Liver (tissue), 7 donors: ENCODE measurements at regions not wholly inside any gene's neighbourhood (a gene's known extent, or its start where the extent isn't known, plus 50 kb on each side); places are given as distances from the start of the nearest gene placed in this dataset.

Experiments
- DNase-seq: peaks from one replicate; pipeline ENCODE4 v3.0.0-alpha.2; 2017; ENCODE audit warnings: low spot score
- H3K27ac ChIP-seq, 2 donors: one replicate each; pipeline ENCODE4 v1.7.0; 2013; ENCODE audit warnings: inconsistent platforms in 2 of 2, low read length in 2 of 2, control low read depth in 1 of 2, low read depth in 1 of 2, mild to moderate bottlenecking in 1 of 2
- H3K27me3 ChIP-seq, 4 donors: one replicate each; pipeline versions ENCODE4 v1.6.1 to v1.7.0; 2013; ENCODE audit warnings: low read length in 3 of 4, inconsistent platforms in 1 of 4, mild to moderate bottlenecking in 1 of 4, moderate library complexity in 1 of 4; ENCODE audit not compliant: control insufficient read depth in 4 of 4, insufficient read depth in 4 of 4
- H3K36me3 ChIP-seq, 4 donors: one replicate each; pipeline versions ENCODE4 v1.6.1 to v1.7.0; 2013; ENCODE audit warnings: low read length in 3 of 4, mild to moderate bottlenecking in 3 of 4, low read depth in 1 of 4, moderate library complexity in 1 of 4; ENCODE audit not compliant: control insufficient read depth in 4 of 4, insufficient read depth in 3 of 4
- H3K4me1 ChIP-seq, 4 donors: one replicate each; pipeline versions ENCODE4 v1.6.1 to v1.7.0; 2013; ENCODE audit warnings: low read length in 3 of 4, mild to moderate bottlenecking in 3 of 4, moderate library complexity in 1 of 4; ENCODE audit not compliant: control insufficient read depth in 4 of 4, insufficient read depth in 4 of 4
- H3K4me3 ChIP-seq, 3 donors: one replicate each; pipeline versions ENCODE4 v1.6.1 to v1.7.0; 2013; ENCODE audit warnings: low read length in 3 of 3, control low read depth in 1 of 3, low read depth in 1 of 3, mild to moderate bottlenecking in 1 of 3
- H3K9ac ChIP-seq, 2 donors: one replicate each; pipeline ENCODE4 v1.7.0; 2013; ENCODE audit warnings: low read length in 2 of 2, mild to moderate bottlenecking in 2 of 2, moderate library complexity in 2 of 2, control low read depth in 1 of 2, low read depth in 1 of 2
- H3K9me3 ChIP-seq, 4 donors: one replicate each; pipeline versions ENCODE4 v1.6.1 to v1.7.0; 2013; ENCODE audit warnings: low read length in 3 of 4; ENCODE audit not compliant: control insufficient read depth in 4 of 4
- EGR1 ChIP-seq, 2 donors: IDR thresholded peaks; 2 replicates each; pipeline ENCODE4 v1.6.1; 2016 to 2018; ENCODE audit warnings: antibody characterized with exemption in 2 of 2, low read depth in 2 of 2
- FOXA1 ChIP-seq: IDR thresholded peaks from 2 replicates; pipeline ENCODE4 v1.6.1; 2016; ENCODE audit warnings: antibody characterized with exemption
- FOXA2 ChIP-seq: IDR thresholded peaks from 2 replicates; pipeline ENCODE4 v1.6.1; 2016; ENCODE audit warnings: antibody characterized with exemption
- GABPA ChIP-seq, 2 donors: IDR thresholded peaks in 1 of 2; conservative IDR thresholded peaks in 1 of 2; 2 replicates each; pipeline ENCODE4 v1.6.1; 2016; ENCODE audit warnings: antibody characterized with exemption in 2 of 2, mild to moderate bottlenecking in 1 of 2, moderate library complexity in 1 of 2
- HNF4A ChIP-seq, 2 donors: conservative IDR thresholded peaks; 2 replicates each; pipeline ENCODE4 v1.6.1; 2016; ENCODE audit warnings: antibody characterized with exemption in 2 of 2, mild to moderate bottlenecking in 2 of 2
- HNF4G ChIP-seq: IDR thresholded peaks from 2 replicates; pipeline ENCODE4 v1.6.1; 2016; ENCODE audit warnings: antibody characterized with exemption
- NR2F2 ChIP-seq: IDR thresholded peaks from 2 replicates; pipeline ENCODE4 v1.6.1; 2016; ENCODE audit warnings: antibody characterized with exemption
- RXRA ChIP-seq, 2 donors: IDR thresholded peaks; 2 replicates each; pipeline ENCODE4 v1.6.1; 2017 to 2018; ENCODE audit warnings: antibody characterized with exemption in 2 of 2, mild to moderate bottlenecking in 1 of 2
- SP1 ChIP-seq: IDR thresholded peaks from 2 replicates; pipeline ENCODE4 v1.6.1; 2018; ENCODE audit warnings: antibody characterized with exemption, mild to moderate bottlenecking
- TAF1 ChIP-seq: conservative IDR thresholded peaks from 2 replicates; pipeline ENCODE4 v1.6.1; 2016; ENCODE audit warnings: antibody characterized with exemption, mild to moderate bottlenecking
- ZBTB33 ChIP-seq: IDR thresholded peaks from 2 replicates; pipeline ENCODE4 v1.6.1; 2016; ENCODE audit warnings: antibody characterized with exemption
- WGBS: extraction: QIAGEN DNeasy Blood & Tissue Kit; methylation state at CpG from one replicate; pipeline ENCODE4 v1.1.7; 2013; 5-methylcytosine and 5-hydroxymethylcytosine counted together
- TF ChIP-seq, protein P1 (sequence below): IDR thresholded peaks from 2 replicates; pipeline ENCODE4 v1.6.1; 2016; ENCODE audit warnings: antibody characterized with exemption
- TF ChIP-seq, protein P2 (sequence below): IDR thresholded peaks from 2 replicates; pipeline ENCODE4 v1.6.1; 2016; ENCODE audit warnings: antibody characterized with exemption, mild to moderate bottlenecking
- donor health status: healthy.
- donor health status: healthy.
- donor health status: healthy.
- donor health status: healthy.

DNA sequence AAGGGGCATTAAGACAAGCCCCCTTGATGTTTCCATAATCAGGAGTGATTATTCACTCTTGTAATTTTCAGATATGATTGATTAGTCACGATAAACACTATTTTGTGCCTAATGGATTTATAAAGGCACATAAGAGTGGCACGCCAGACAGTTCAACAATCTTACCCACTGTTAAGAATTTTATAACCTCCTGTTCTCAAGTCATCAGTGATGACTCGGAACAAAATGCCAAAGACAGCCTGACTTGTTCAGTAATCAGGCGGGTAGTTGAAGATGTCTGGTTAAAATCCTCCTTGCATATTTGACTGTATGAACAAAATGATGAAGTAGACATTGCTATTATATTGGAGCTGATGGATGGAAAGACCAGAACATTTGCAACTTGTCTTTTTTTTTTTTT lies 212.1 kb upstream of the RMST start:
- no peaks in the 10 kb centered on the region for H3K27me3 ChIP-seq
- H3K27ac ChIP-seq, result no peak overlapping the region
- no peak overlapping the region for H3K4me3 ChIP-seq
- WGBS, result 92% methylated on average over 4 of the region's 4 CpGs
- no peaks in the 10 kb centered on the region for H3K36me3 ChIP-seq
- TF ChIP-seq FOXA1, result no peak
- no peak for TF ChIP-seq FOXA2
- no peak for DNase-seq
- H3K9ac ChIP-seq, result no peak overlapping the region
- no peaks in the 10 kb centered on the region for H3K4me1 ChIP-seq
- H3K9me3 ChIP-seq, result no peaks in the 10 kb centered on the region

- Histone ChIP-seq H3K9ac (no peak overlapping the region), H3K9me3 (no peaks in the 10 kb centered on the region), H3K36me3 (no peaks in the 10 kb centered on the region), H3K27me3 (peaks cover 0 to 3% (median 0%) of the 10 kb centered on the region in 4 donors), H3K4me1 (no peaks in the 10 kb centered on the region), H3K27ac (no peak overlapping the region), H3K4me3 (no peak overlapping the region)
- no peak for DNase-seq
- 82% methylated on average over 3 of the region's 3 CpGs for WGBS
- TF ChIP-seq, protein P1, sequence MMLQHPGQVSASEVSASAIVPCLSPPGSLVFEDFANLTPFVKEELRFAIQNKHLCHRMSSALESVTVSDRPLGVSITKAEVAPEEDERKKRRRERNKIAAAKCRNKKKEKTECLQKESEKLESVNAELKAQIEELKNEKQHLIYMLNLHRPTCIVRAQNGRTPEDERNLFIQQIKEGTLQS, result no peak
- TF ChIP-seq HNF4G, result no peak
- TF ChIP-seq, protein P2, sequence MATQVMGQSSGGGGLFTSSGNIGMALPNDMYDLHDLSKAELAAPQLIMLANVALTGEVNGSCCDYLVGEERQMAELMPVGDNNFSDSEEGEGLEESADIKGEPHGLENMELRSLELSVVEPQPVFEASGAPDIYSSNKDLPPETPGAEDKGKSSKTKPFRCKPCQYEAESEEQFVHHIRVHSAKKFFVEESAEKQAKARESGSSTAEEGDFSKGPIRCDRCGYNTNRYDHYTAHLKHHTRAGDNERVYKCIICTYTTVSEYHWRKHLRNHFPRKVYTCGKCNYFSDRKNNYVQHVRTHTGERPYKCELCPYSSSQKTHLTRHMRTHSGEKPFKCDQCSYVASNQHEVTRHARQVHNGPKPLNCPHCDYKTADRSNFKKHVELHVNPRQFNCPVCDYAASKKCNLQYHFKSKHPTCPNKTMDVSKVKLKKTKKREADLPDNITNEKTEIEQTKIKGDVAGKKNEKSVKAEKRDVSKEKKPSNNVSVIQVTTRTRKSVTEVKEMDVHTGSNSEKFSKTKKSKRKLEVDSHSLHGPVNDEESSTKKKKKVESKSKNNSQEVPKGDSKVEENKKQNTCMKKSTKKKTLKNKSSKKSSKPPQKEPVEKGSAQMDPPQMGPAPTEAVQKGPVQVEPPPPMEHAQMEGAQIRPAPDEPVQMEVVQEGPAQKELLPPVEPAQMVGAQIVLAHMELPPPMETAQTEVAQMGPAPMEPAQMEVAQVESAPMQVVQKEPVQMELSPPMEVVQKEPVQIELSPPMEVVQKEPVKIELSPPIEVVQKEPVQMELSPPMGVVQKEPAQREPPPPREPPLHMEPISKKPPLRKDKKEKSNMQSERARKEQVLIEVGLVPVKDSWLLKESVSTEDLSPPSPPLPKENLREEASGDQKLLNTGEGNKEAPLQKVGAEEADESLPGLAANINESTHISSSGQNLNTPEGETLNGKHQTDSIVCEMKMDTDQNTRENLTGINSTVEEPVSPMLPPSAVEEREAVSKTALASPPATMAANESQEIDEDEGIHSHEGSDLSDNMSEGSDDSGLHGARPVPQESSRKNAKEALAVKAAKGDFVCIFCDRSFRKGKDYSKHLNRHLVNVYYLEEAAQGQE, result no peak
These were observed 204.9 kb upstream of the RMST start for GRCh38 chr12:97257726-97258125.

DNA sequence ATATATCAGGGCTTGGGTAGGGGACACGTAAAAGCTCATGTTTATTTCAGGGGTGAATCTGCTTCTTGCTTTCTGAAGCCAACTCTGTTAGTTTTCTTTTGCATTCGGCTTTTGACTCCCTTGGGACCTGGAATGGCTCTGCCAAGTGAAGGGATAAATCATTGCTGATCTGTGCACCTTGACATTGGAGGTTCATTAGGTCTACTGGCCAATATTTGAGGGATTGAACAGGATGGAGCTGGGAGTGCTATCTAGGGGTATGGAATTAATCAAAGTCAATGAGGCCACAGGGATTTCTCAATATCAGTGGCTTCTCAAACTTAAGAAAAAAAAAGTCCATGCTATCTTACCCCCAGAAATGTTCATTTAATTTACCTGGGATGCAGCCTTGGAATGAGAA lies 203.5 kb upstream of the RMST start:
- Histone ChIP-seq H3K36me3 (no peaks in the 10 kb centered on the region), H3K27ac (no peak overlapping the region)

More for the DNA sequence above, 203.5 kb upstream of the RMST start:
- DNase-seq, result no peak
- Histone ChIP-seq H3K9me3 (peaks cover 0 to 3% (median 0%) of the 10 kb centered on the region in 4 donors), H3K9ac (no peak overlapping the region), H3K4me3 (no peak overlapping the region), H3K27me3 (peaks cover 0 to 3% (median 0%) of the 10 kb centered on the region in 4 donors), H3K4me1 (no peaks in the 10 kb centered on the region)
- 75% methylated on average over 2 of the region's 2 CpGs for WGBS
- TF ChIP-seq RXRA (IDR thresholded peaks at IDR 0.05) (no peak), NR2F2 (no peak), FOXA1 (no peak), HNF4G (no peak), GABPA (IDR thresholded peaks at IDR 0.05 in 1 of 2, conservative IDR thresholded peaks at IDR 0.05 in 1 of 2) (no peak), TAF1 (no peak), SP1 (no peak), HNF4A (conservative IDR thresholded peaks at IDR 0.05) (no peak), ZBTB33 (no peak), EGR1 (IDR thresholded peaks at IDR 0.05; ENCODE audit: low read depth in 2 of 2) (no peak)
- TF ChIP-seq, protein P1, result no peak
- TF ChIP-seq, protein P2, result no peak
